ENCODE measurements at regions not wholly inside any gene's neighbourhood (a gene's known extent, or its start where the extent isn't known, plus 50 kb on each side); places are given as distances from the start of the nearest gene placed in this dataset.

- no peak for DNase-seq (ENCODE audit: low read depth)
Observed at GRCh38 chr4:62881901-62882300, 1527.3 kb downstream of the TECRL start.

- no peak for DNase-seq (ENCODE audit: low read depth)
Observed at GRCh38 chr4:62881210-62881609, 1528.0 kb downstream of the TECRL start.

DNA sequence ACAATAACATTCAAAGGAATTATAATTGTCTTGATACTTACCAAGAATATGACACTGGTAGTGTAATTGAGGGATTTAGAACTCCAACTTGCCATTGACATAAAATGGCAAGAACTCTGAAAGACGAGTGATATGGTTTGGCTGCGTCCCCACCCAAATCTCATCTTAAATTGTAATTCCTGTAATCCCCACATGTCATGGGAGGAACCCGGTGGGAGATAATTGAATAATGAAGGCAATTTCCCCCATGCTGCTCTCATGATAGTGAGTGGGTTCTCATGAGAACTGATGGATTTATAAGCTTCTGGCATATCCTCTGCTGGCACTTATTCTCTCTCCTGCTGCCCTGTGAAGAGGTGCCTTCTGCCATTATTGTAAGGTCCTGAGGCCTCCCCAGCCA, 1536.4 kb downstream of the TECRL start:
- DNase-seq (ENCODE audit: low read depth): no peak

GRCh38 chr4:62871078-62871477, 1538.2 kb downstream of the TECRL start:
- DNase-seq (ENCODE audit: low read depth): no peak

DNA sequence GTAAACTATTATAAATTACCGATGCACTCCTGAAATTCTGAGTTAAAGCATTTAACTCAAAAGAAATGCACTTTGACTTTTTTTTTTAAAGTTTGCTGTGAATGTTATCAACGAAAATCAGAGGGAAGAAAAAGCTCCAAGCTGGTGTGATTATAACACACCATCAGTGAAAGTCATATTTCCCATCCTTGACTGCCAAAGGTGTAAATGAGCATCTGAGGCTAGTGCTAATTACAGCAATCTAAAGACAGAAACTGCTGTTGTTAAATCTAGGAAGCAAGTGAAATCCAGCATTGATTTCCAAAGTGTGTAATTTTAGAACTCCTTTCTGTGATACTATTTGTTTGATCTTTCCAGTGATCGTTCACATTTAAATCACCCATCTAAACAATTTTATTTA, 1538.8 kb downstream of the TECRL start:
- DNase-seq (ENCODE audit: low read depth): no peak

DNA sequence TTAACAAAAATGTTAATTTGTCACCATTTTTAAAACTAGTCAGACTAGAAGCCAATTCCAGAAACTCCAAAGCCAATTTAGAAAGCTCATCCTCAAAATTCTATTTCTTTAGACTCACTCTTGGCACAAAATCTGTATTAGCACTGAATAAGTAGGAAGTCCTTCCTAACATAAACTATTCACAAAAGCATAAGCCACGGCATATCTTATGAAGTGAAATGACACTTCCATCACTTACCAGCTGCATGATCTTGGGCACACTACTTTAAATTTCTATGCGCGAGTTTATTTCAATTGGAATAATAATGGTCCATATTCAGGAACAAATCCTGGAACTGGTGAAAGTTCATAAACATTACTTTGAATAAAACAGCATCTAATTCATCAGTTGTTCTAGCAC, 1544.0 kb downstream of the TECRL start:
- DNase-seq (ENCODE audit: low read depth): no peak

- no peak for DNase-seq (ENCODE audit: low read depth)
Observed at GRCh38 chr4:62849696-62850095, 1559.6 kb downstream of the TECRL start.

DNA sequence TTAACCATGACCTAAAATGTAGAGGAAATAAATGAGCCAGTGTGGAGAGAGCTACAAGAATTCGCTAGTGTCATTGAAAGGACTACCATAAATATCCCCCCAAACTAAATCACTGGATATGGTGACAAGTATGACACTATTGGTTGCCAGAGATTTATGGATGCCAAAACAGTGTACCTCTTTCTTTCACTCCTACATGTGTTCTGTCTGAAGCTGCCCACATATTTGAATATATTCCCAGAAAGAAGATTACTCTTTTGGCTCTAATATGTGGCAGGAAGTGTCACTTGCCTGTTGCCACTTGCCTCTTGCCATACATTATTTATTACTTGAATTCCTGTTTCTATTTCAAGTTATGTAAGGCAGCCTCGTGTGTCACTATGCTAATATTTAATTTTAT, 1573.6 kb downstream of the TECRL start:
- DNase-seq (ENCODE audit: low read depth): no peak

DNA sequence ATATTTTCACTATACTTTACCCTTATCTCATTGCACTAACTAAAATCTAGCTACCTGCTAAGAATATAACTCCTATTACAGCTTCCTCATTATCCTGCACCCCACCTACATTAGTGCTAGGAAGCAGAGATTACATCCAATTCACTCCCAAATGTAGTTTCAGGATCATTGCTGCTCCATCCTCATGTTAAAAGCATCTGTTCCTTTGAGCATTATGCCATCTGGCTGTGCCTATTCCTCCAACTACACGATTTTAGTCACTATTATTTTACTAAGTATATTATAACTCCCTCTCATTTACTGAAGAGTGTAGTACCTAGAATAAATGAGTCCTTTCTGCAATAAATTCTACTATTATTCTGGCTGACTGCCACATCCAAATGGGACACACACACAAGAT, 1586.9 kb downstream of the TECRL start:
- DNase-seq (ENCODE audit: low read depth): no peak

- no peak for DNase-seq (ENCODE audit: low read depth)
Observed at GRCh38 chr4:62816566-62816965, 1592.7 kb downstream of the TECRL start.

DNA sequence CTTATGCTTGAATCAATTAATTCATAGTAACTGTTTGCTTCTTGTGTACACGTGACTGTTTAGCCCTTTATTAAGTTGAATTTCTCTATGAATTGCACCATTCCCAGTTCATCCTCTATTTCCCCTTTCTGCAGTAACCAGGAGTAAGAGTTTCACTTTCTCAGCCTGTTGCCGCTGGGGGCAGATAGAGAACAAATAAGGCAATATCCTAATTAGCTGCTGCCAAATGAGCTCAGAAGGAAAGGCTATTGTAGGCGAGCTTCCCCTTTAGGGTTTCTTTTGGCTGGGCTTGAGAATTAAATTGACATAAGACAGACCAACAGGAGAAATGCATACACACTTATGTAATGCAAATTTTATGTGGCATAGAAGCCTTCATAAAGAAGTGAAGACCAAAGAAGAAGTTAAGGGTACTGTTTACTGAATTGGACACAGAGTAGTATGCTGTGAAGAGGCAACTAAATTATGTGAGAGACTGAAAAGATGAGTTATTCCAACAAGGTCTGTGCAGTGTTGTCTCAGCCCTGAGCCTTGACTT, 1594.7 kb downstream of the TECRL start:
- no peak for DNase-seq (ENCODE audit: low read depth)

GRCh38 chr4:62806816-62807215, 1602.4 kb downstream of the TECRL start:
- no peak for DNase-seq (ENCODE audit: low read depth)

GRCh38 chr4:62804075-62804474, 1603.9 kb downstream of the ADGRL3 start:
- DNase-seq (ENCODE audit: low read depth): no peak

DNA sequence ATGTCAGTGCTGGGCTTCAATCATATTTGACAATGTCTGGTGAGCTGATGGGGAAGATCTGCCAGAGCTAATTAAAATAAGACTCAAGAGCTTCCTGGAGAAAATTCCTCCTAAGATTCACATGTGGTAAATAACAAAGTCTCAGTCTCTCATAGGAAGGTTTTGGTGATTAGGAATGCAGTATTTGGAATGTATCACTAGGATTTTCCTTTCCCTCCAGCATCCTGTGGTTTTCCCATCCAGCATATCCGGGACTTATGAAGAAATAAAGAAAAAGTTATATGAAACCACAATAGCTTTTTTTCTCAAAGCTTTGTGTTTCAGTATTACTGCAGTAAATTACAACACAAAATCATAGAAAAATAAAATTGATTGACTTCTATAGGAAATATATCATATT, 1597.1 kb downstream of the ADGRL3 start:
- no peak for DNase-seq (ENCODE audit: low read depth)

GRCh38 chr4:62791386-62791785, 1591.3 kb downstream of the ADGRL3 start:
- no peak for DNase-seq (ENCODE audit: low read depth)

GRCh38 chr4:62771983-62772557, 1571.9 kb downstream of the ADGRL3 start:
- DNase-seq (ENCODE audit: low read depth): no peak

DNA sequence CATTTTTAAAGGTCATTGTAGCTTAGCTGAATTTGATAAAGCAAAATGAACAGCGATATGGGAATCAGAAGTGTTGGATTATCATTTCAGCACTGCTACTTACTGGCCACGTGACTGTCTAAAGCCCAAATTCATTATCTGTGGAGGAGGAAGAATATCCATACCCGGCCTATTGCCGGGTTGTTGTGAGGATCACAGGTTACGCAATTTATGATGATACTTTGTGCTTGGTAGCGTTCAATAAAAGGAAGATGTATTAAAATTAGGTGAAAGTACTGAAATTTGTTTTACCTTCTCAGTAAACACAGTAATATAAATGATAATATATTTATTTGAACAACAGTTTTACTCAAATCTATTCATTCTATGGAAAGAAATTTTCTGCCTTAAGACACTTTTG, 1540.2 kb downstream of the ADGRL3 start:
- DNase-seq (ENCODE audit: low read depth): no peak

- DNase-seq (ENCODE audit: low read depth): no peak
Observed at GRCh38 chr4:62717154-62717553, 1517.0 kb downstream of the ADGRL3 start.

GRCh38 chr4:62711575-62711974, 1511.4 kb downstream of the ADGRL3 start:
- no peak for DNase-seq (ENCODE audit: low read depth)

DNA sequence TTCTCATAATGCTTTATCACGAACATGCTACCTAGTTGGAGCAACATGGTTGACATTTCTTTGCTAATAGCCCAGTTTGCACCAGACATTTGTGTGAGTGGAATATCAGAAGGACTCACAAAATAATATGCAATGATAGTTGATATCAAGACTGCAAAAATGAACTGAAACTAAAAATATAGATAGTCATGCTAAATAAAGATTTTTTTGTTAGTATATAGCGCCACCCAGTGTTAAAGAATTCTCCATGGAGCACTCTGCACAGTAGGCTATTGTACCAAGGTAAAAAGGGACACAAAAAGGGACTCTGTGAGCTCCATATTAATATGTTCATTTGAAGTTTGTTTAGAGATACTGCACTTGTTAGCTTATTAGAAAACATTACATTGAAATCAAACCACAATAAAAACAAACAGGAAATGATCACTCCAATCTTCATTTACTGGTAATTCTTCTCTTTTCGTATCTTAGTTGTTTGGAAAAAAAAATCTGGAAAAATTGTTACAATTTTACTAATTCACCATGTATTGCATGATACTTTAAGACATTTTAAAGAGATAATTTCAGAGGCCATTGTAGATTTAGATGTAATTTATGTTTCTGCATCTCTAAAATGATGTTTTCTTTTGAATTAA, 1509.6 kb downstream of the ADGRL3 start:
- DNase-seq (ENCODE audit: low read depth): no peak

DNA sequence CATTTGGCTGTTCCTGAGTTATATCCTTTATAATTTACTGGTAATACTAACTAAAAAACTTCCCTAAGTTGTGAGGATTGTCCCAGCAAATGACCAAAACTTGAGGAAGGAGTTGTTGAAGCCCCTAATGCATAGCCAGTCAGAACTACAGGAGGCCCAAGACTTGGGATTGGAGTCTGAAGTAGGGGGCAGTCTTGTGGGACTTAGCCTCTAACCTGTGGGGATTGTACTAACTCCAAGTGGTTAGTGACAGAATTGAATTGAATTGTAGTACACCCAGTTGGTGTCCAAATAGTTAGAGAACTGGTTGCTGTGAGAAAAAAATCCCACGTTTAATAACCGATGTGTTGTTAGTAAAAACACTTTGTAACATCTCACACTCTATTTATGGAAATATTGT, 1506.3 kb downstream of the ADGRL3 start:
- DNase-seq (ENCODE audit: low read depth): no peak

DNA sequence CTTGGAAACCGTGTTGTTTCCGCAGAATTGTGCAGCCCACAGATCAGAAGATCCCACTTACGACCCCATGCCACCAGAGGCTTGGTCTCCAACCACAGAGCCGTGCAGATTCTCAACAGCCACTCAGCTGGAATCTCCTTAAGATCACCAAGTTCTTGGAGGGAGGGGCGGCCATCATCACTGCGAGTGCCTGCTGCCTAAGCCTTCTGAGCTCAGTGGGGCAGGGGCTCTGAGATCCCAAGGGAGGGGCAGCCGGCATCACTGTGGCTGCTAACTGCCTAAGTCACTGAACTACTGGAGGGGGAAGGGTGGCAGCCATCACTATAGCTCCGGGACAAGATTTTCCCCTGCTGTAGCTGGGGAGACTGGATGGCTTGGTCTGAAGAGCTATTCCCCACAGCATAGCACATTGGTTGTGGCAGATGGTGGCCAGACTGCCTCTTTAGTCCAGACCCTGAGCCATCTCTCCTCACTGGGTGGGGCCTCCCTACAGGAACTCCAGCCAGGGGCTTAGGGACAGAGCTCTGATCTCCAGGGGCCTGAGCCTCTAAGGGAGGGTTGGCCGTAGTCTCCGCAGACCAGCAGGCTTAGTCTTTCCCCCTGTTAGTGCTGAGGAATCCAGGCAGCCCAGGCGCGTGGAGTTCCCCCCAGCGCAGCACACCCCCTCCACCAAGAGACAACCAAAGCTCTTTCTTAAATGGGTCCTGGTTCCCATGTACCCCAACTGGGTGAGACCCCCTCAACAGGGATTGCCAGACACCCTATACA, 1483.9 kb downstream of the ADGRL3 start:
- no peak for DNase-seq (ENCODE audit: low read depth)

GRCh38 chr4:62676962-62677361, 1476.8 kb downstream of the ADGRL3 start:
- DNase-seq (ENCODE audit: low read depth): no peak
